GM19463 (cell line): ENCODE measurements at regions not wholly inside any gene's neighbourhood (a gene's known extent, or its start where the extent isn't known, plus 50 kb on each side); places are given as distances from the start of the nearest gene placed in this dataset.
"Not testable (repeated sequence)": the region's sequence is repeated elsewhere in the genome, so short reads cannot be mapped to it uniquely, and the experiment has no call there.

Experiments
- ATAC-seq: cut with Tn5 transposase; IDR thresholded peaks from one replicate; pipeline ENCODE4 v1.9.1; 2021; ENCODE audit warnings: mild to moderate bottlenecking, moderate library complexity; ENCODE audit not compliant: unreplicated experiment

- peak; percentile 73 for ATAC-seq
These were observed 104.4 kb upstream of the BMP2 start for GRCh38 chr20:6663104-6663503.

GRCh38 chr20:6662309-6662708 is 105.2 kb upstream of the BMP2 start:
- no peak for ATAC-seq

- no peak for ATAC-seq
These were observed 107.0 kb upstream of the BMP2 start for GRCh38 chr20:6660441-6660840.

GRCh38 chr20:6658909-6659308 is 108.6 kb upstream of the BMP2 start:
- not testable (repeated sequence) for ATAC-seq

- ATAC-seq, result no peak
These were observed 109.6 kb upstream of the BMP2 start for GRCh38 chr20:6657904-6658303.

GRCh38 chr20:6657111-6657510 is 110.4 kb upstream of the BMP2 start:
- ATAC-seq, result no peak

- ATAC-seq, result no peak
These were observed 112.8 kb upstream of the BMP2 start for GRCh38 chr20:6654513-6655252.

GRCh38 chr20:6651561-6651960 is 115.9 kb upstream of the BMP2 start:
- ATAC-seq, result peak; percentile 76

GRCh38 chr20:6651016-6651415 is 116.5 kb upstream of the BMP2 start:
- no peak for ATAC-seq

- ATAC-seq, result no peak
These were observed 121.4 kb upstream of the BMP2 start for GRCh38 chr20:6646021-6646636.

GRCh38 chr20:6644813-6645628 is 122.5 kb upstream of the BMP2 start:
- ATAC-seq, result peak; percentile 72

- no peak for ATAC-seq
These were observed 126.5 kb upstream of the BMP2 start for GRCh38 chr20:6641012-6641411.

- no peak for ATAC-seq
These were observed 130.3 kb upstream of the BMP2 start for GRCh38 chr20:6637160-6637579.

- ATAC-seq, result peak; percentile 38
These were observed 131.0 kb upstream of the BMP2 start for GRCh38 chr20:6636209-6637159.

GRCh38 chr20:6635034-6635736 is 132.3 kb upstream of the BMP2 start:
- ATAC-seq, result peak; percentile 56

- peak; percentile 30 for ATAC-seq
These were observed 135.3 kb upstream of the BMP2 start for GRCh38 chr20:6632187-6632586.

GRCh38 chr20:6630514-6630913 is 137.0 kb upstream of the BMP2 start:
- no peak for ATAC-seq

- no peak for ATAC-seq
These were observed 137.9 kb upstream of the BMP2 start for GRCh38 chr20:6629564-6629963.

GRCh38 chr20:6626805-6627204 is 140.7 kb upstream of the BMP2 start:
- no peak for ATAC-seq

GRCh38 chr20:6623989-6624388 is 143.5 kb upstream of the BMP2 start:
- ATAC-seq, result peak; percentile 98
